HG03066 (cell line): ENCODE measurements at regions not wholly inside any gene's neighbourhood (a gene's known extent, or its start where the extent isn't known, plus 50 kb on each side); places are given as distances from the start of the nearest gene placed in this dataset.

Experiments
- ATAC-seq: cut with Tn5 transposase; IDR thresholded peaks from one replicate; pipeline ENCODE4 v1.9.1; 2021; ENCODE audit warnings: low read depth; ENCODE audit not compliant: unreplicated experiment

DNA sequence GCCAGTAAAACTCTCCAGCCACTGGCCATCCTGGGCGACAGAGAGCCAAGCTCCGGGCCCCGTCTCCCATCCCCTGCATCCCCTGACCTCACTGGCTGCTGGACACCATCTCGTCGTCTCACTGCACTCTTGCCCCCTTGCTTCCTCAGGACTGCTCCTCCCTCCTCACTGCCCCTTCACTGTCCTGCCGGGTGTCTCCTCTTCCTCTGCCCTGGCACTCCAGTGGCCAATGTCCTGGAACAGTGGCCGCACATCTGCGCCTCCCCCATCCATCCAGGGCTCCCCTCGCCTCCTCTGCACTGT is 800.4 kb downstream of the BRD1 start:
- ATAC-seq = no peak

DNA sequence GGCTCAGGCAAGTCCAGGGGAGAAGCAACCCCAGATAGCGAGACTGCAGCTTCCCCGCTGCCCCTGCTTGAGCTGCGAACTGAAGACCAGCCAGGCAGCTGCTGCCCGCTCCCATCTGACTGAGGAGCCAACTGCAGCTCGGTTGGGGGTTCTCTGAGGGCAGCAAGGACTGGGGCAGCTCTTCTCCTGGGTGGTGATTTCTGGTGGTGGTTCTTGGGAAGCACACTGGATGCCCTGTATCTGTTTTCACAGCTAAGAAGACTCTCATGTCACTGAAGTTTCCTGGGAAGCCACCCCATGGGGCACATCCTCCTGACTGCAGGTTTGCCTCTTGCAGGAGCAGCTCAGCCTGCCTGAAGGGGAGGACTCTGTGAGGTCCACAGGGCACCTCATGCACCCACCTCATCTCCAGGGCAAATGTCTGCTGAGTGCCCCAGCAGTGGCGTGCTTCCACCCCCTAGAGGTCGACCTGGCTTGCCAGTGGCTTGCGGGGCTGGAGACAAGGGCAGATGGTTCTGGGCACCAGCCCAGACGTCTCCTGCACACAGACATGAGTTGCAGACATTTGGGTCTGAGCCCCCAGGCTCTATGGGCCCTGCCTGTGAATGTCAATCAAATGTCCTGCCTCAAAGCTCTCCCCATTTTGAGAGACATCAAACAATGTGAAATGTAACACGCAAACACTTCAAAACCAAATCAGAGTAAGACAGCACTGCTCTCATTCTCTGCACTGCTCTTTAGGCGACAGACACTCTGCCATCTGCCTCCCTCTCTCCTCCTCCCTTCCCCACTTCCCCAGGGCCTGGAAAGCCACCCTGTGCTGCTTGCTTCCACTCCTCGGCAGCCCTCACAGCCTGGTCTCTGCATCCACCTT is 800.9 kb downstream of the BRD1 start:
- ATAC-seq = no peak

DNA sequence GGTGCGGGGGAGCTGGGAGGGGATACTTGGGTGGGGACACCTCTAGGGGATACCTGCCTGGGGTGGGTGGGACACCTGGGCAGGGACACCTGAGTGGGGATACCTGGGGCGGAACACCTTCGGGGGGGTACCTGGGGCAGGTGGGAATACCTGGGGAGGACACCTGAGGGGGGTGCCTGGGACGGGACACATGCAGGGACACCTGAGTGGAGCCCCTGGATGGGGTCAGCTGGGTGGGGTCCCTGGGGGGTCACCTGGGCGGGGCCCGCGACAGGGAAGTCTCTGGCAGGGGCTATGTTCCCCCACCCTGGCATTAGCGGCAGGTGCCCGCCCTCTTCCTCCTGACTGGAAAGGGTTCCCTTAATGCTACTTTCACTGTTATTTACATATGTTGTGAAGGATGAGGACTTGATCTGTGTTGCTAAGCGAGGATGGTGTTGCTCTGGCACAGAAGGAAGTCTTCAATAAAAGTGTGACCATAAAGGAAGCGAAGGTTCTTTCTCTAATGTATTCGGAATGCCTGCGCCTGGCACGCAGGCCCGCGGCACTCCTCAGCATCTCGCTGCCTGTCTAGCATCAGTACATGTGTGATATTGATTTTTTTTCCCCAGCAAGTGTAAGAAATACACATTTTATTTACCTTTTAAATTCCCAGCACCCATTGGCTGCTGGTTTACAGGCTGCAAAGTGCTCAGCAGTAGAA is 801.7 kb downstream of the BRD1 start:
- no peak for ATAC-seq

DNA sequence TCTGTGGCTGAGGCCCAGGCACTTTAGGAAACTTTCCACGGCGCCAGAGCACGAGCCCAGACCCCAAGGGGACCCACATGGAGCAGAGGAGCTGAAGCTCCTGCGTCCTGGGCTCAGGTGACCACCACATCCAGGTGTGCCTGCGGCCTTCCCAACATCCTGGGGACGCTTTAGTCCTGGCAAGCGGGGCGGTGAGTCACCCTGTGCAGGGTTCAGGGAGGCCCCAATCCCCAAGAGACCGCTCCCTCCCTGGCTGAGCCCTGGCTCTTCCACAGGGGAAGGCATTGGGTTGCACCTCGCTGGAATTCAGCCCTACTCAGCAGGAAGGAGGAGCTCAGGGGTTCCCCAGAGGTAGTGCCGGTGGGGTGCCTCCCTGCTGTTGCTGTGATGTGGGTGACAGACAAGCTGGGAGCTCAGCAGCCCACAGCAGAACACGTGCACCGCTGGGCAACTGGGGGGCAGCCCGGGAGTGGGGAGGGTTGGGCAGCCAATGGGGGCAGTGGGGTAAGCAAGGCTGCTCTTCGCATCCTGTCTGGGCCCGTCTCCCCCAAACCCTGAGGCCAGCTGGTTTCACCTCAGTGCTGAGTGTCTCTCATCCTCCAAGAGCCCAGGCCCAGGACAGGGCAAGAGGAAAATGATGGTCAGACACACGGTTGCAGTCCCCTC is 802.8 kb downstream of the BRD1 start:
- no peak for ATAC-seq

DNA sequence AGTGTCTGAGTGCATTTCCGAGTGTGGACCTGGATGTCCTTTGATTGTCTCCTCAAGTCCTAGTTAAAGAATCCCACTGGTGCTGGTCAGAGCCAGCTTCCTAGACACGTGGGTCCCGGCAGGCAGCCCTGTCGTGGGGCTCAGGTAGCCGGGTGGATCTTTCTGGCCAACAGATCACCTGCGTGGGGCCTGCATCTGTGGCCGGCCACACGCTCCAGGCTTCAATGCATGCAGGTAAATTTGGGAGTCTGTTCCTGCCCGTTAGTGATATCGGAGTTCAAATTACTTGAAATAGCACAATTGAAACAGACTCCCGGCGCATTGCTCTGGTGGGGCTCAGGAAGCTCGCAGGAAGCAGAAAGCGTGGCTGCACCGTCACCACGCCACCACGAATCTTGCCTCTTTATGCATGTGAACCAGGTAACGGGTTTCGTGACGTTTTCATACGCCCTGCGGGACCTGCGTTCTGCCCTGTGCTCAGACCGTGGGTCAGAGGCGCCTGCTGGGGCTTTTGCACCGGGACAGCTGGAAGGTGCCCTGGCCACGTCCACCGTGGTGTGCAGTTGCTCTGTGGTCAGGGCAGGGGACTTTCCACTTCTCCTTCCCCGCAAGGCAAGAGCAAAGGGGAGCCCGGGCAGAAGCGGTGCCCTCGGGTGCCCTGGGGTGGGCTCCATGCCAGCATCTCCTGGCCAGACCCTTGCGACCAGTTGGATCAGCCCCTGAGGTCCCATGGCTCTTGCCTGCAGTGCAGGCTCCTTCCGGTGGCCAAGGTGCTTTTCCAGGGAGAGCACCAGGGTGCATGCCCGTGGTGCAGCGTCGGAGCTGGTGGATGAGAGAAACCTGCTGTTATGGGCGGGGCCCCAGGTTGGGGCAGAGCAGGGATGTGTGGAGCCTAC is 803.5 kb downstream of the BRD1 start:
- ATAC-seq = no peak

DNA sequence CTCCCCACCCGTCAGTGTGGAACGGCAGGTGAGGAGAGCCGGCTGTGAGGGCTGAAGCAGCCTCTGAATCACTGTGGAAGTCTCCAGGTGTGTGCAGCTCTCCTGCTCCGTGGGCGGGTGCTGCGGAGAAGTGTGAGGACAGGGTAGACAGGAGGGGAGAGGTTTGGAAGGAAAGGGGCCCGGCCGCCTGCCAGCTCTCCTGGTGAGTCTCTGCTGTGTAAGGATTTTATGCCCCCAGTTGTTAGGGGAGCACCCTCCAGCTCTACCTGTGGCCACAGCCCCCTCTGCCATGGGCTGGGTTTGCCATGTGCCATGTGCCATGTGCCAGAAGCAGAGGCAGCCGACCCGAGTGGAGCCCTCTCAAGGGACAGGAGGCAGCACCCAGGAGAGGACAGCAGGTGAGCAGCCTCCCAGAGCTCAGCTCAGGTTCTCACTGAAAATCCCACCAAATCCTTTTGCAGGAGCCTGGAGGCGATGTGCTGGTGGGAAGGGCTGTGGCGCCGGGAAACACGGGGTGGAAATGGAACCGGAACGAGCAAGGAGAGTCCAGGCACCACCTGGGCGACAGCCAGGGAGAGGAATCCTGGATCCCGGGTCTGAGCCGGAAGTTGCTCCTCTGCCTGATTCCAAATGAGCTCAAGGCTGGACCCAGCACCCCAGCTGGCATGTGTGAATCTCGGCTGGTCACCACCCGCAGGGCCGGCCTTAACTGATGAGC is 804.4 kb downstream of the BRD1 start:
- no peak for ATAC-seq

DNA sequence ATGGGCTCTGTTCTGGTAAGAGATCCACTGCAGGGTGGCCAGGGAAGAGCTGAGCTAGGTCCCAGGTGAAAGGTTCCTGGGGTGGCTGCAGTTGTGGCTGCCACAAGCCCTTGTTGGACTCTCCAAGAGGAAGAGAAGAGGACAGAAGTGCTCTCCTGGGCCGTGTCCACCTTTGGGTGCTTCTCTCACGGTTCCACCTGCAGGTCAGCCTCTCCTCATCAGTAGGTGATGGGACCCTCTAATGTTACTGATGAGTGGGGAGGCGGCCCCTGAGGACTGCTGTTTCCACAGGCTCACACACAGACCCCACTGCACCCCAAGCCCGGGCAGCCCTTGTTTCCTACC is 804.9 kb downstream of the BRD1 start:
- no peak for ATAC-seq

DNA sequence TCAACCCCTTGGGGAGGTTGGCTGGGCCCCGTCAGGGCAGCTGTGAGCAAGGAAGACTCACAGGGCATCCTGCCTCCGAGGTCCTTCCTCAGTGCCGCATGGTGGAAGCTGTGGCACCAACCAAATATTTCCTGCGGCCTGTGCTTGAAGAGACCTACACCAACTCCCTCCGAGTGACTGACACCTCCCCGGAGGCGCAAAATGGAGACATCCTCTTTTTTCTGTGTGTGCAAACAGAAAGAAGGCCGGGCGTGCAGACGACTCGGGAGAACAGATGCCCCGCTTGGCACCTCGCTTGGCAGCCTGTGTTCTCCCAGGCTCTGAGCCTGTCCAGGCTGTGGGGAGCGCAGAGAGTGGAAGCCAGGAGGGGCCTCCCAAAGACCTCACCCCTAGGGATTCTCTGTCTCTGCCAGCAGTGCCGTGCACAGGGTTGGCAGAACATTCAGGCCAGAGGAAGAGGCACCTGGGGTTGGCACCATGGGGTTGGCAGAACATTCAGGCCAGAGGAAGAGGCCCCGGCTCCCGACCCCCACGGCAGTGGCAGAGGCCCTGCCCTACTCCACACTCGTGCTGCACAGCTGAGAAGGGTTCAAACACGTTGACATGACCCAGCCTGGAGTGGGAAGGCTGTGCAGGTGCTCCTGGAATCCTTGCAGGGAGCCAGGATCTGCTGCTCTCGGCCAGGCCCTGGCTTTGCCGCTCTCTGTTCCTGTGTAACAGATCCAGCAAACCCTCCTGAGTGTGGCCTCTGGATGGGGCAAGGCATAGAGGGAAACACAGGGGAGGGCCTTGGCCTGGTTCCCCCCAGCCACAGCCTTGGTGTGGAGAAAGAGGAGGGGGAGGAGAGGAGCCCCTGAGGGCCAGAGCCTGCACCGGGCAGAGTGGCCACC is 805.5 kb downstream of the BRD1 start:
- ATAC-seq = no peak

DNA sequence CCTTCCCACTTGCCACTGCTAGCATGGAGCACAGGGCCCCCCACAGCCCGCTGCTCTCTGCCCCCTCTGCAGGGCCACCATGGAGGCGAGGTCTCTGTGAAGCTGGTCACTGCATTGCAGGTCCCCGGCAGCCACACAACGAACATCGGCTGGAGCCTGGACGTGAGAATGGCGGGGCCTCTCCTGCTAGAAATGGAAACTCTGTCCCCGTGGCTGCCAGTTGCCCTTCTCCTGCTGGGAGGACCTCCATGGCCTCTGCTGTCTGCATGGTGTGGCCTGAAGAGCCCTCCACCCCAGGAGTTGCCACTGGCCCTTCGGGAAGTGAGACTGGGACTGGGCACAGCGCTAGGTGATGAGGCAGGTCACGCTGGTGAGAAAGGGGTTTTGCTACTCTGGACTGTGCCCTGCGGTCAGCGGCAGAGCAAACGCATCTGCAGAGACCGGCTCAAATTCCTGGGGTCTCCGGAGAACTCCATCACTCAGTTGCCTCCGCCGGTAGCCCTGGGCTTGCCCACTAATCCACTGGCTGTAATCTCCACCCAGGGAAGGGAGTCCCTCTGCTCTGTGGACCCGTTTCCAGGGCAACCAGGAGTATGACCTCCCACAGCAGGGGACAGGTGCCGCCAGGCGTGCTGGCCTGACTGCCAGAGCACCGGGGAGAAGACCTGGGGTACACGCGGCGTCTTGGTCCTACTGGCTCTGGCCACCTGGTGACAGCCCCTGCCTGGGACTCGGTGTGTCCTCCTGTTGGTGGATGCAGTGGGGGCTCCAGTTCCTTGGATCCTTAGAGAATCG is 806.3 kb downstream of the BRD1 start:
- ATAC-seq = no peak

DNA sequence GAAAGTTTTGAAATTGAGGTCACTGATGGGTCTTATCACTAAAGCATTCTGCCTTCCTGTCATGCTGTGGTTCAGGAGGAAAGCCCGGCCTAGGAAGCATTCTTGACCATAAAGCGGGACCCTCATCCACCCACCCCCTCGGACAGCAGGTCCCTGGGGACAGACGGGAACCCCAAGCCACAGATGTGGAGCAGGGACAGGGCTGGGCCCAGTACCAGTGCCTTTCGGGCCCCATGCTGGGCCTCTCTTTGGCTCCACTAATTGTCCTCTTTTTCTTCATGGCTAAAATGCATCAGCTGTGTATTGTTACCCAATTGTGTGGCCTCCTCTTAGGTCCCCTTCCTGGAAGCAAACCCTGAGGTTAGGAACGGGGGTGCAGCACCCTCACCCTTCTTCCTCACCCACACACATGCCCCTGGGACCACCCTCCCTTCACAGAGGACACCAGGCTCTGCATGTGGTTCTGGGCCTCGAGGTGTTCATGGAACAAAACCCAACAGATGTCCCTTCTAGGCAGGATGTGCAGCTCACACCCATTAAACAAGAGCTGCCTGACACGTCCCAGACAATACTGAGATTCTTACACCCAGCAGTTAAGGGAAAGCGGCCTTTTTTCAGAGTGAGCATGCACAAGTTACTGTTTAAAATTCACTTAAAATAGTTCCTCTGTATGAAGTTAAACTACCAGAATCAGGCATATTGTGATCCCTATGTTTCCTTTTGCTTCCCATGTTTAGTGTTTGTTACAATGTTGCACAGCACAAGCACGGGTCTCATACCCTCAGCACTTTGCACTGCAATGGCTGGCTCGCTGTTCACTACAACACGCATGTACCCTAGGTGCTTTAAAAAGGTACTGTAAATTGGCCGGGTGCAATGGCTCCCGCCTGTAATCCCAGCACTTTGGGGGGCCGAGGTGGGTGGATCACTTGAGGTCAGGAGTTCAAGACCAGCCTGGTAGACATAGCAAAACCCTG is 807.6 kb downstream of the BRD1 start:
- ATAC-seq = no peak

DNA sequence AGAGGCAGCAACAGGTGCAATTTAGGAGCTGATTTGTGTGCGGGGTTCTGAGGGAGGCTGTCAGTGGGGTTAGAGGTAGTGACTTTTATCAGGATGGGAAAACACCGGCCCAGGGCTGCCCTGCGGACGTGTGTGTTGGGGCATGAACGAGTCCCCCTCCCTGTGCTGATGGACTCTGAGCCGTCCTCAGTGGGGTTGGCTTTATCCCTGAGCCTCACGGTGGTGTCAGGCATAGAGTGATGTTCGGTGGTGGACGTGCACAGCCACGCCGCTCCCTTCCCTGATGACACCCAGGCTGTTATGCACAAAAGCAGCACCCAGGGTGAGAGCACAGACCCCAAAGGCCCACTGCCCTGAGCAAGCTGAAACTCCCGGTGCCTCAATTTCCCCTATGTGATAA is 809.1 kb downstream of the BRD1 start:
- ATAC-seq = no peak

DNA sequence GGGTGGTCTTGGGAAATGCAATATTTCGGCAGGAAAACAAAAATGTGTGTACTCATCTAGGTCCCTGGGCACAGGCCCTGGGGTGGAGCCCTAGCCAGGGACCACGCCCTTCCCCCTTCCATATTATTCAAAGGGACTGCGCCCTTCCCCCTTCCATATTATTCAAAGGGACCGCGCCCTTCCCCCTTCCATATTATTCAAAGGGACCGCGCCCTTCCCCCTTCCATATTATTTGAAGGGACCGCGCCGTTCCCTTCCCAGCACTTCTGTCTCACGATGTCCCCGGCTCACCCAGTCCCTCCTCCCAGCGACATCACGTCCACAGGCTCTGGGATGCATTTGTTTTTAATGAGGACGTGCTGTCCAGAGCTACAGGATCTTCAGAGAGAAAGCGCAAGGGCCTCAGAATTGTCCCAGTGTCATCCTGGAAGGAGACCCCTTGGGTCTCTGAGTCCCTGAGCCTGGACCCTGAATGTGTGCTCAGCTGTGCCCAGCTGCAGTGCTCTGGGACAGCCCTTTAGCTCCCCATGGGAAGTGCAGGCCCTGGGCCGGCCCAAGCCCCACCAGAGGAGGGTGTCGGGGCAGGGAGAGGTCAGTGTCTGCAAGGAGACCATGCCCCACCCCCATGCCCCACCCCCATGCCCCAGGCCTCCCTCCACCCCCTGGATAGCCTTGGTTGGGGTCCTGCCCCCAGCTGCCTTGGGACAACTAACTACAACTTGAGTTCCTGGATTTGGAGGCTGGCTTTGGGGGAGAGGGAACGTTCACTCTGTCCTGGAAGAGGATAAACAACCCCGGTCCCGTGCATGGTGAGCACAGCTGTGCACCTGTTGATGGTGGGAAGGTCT is 810.0 kb downstream of the BRD1 start:
- no peak for ATAC-seq

DNA sequence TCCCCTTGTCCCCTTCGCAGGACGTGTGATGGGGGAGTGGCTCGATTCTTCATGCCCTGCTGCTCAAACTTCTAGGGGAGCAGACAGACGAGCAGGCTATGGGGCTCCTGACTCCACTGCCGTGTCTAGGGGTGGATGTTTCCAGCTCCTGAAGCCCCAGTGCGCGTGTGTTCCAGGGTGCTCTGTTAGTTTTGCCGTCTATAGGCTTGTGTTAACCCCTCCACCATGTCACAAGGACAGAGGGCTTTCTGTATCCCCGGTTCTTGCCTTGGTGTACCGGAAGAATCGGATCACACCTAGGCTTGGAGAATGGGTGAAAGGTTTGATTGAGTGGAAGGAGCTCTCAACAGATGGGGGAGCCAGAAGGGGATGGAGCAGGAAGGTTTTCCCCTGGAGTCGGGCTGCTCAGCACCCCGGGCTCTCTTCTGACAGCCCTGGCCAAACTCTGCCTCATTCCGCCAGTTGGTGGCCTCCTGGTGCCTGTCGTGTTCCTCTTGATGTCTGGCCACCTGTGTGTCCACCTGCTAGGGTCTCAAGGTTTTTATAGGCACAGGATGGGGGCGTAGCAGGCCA is 810.7 kb downstream of the BRD1 start:
- ATAC-seq = no peak

DNA sequence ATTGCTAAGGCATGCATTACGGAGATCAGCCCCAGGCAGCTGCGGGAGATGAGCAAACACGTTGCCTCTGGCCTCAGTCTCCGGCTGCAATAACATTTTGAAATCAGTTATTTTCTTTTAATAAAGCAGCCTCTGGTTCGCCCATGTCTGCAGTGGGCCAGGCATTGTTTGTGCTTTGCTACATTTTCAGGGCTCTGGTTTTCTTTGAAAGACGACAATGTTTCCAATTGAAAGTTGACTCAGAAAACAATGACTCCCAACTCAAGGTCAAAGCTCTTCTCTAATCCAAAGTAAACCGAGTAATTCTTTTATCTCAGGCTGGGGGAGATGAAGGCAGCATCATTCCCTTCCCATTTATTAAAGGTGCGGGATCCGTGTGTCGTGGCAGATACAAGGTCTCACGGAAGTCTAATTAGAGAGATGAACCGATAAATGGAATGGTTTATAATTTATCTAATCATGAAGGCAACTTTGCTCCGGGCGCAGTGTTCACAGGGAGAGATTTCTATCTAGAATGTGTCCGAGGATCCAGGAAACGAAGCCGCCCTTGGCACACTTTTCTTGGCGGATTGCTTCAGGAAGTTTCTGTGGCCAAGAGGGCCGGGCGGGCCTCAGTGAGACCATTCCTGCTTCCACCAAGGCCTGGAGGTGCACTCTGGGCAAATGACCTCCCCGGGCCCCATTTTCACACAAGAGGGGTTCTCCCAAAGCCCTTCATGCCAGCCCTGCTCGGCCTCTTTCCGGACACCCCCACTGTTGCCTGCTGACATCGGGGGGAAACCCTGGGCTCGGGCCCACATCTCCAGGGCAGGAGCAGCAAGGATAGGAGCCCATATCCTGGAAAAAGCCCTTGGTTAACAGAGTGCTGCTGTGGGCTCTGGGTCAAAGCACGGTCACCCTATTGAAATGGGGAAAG is 811.4 kb downstream of the BRD1 start:
- no peak for ATAC-seq

DNA sequence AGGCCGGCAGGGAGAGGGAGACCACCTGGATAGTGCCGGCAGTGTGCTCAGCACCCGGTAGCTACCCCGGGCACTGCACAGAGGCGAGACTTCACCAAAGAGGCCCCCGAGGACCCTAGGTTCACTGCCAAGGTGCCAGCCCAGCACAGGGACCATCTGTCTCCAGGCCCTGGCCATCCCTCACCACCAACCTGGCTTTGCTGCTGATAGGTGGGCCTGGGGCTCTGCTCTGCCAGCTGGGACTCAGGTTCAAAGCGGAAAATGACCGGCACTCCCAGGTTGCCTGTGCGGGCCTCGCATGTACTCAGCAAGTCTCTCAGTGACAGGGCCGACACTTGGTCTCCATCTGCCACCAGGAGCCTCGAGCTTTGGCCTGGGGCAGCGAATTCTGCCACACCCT is 812.2 kb downstream of the BRD1 start:
- no peak for ATAC-seq
